H1 (cell line): ENCODE measurements at regions not wholly inside any gene's neighbourhood (a gene's known extent, or its start where the extent isn't known, plus 50 kb on each side); places are given as distances from the start of the nearest gene placed in this dataset.

ENCODE experiments used
- CTCF ChIA-PET: fragments of 300-600 bp; sonication (Branson Sonifier 250); formaldehyde crosslinking; loops from one replicate; lab custom pipeline; 2021; ENCODE audit not compliant: partially characterized antibody; lab: Charles Lee
- POLR2A ChIA-PET: fragments of 300-600 bp; sonication (Branson Sonifier 250); formaldehyde crosslinking; loops from one replicate; lab custom pipeline; 2021; ENCODE audit warnings: inconsistent platforms; ENCODE audit not compliant: partially characterized antibody; lab: Charles Lee
- DNase-seq, 2 experiments: peaks; one replicate each; pipeline versions ENCODE4 v3.0.0 to v3.0.0-alpha.2; 2010 to 2022; ENCODE audit warnings: low spot score in 2 of 2, low read depth in 1 of 2, mixed read lengths in 1 of 2
- FAIRE-seq: peaks from 2 replicates; lab custom pipeline; 2011; peaks lifted over from hg19 to GRCh38; lab: Jason Lieb, UNC
- H2AFZ ChIP-seq: 2 replicates; pipeline ENCODE4 v1.8.1; 2012; ENCODE audit warnings: low read length, inconsistent platforms
- H2AK5ac ChIP-seq: 2 replicates; pipeline ENCODE4 v1.6.1; 2013; ENCODE audit warnings: low read depth, low read length
- H2BK120ac ChIP-seq: replicated peaks from 2 replicates; pipeline ENCODE3; 2013; ENCODE audit warnings: low read depth, low read length, inconsistent platforms
- H2BK12ac ChIP-seq: 2 replicates; pipeline ENCODE4 v1.6.1; 2013; ENCODE audit warnings: low read depth, low read length
- H2BK15ac ChIP-seq: 2 replicates; pipeline ENCODE4 v1.6.1; 2013; ENCODE audit warnings: low read length
- H2BK20ac ChIP-seq: 2 replicates; pipeline ENCODE4 v1.6.1; 2013; ENCODE audit warnings: low read length
- H2BK5ac ChIP-seq: 2 replicates; pipeline ENCODE4 v1.6.1; 2013; ENCODE audit warnings: low read depth, low read length
- H3K14ac ChIP-seq: 2 replicates; pipeline ENCODE4 v1.6.1; 2013; ENCODE audit warnings: inconsistent platforms; ENCODE audit not compliant: insufficient read length
- H3K18ac ChIP-seq: 2 replicates; pipeline ENCODE4 v1.6.1; 2013; ENCODE audit warnings: low read length; ENCODE audit errors: extremely low read depth
- H3K23ac ChIP-seq: 2 replicates; pipeline ENCODE4 v1.6.1; 2013; ENCODE audit warnings: inconsistent platforms; ENCODE audit not compliant: insufficient read length
- H3K23me2 ChIP-seq: 2 replicates; pipeline ENCODE4 v1.6.1; 2013; ENCODE audit warnings: low read depth, low read length
- H3K27ac ChIP-seq: 2 replicates; pipeline ENCODE4 v1.6.1; 2011; ENCODE audit warnings: low read depth, low read length, inconsistent platforms
- H3K27me3 ChIP-seq, 4 experiments: replicated peaks in 1 of 4; 1 replicate in 1 of 4; 2 replicates in 3 of 4; pipeline versions ENCODE4 v1.6.1 to v1.8.1; 2011 to 2013; ENCODE audit warnings: low read length in 3 of 4, mild to moderate bottlenecking in 3 of 4, inconsistent platforms in 2 of 4, mixed read lengths in 2 of 4, moderate library complexity in 1 of 4; ENCODE audit not compliant: control insufficient read depth in 3 of 4, insufficient read depth in 3 of 4; ENCODE audit errors: extremely low read depth in 1 of 4
- H3K36me3 ChIP-seq, 4 experiments: 2 replicates each; pipeline versions ENCODE4 v1.6.1 to v1.8.1; 2011 to 2013; ENCODE audit warnings: mild to moderate bottlenecking in 4 of 4, low read length in 3 of 4, moderate library complexity in 2 of 4, control low read depth in 1 of 4, inconsistent platforms in 1 of 4; ENCODE audit not compliant: insufficient read depth in 4 of 4, control insufficient read depth in 2 of 4
- H3K4ac ChIP-seq: replicated peaks from 2 replicates; pipeline ENCODE3; 2013; ENCODE audit warnings: low read length, low read depth, mixed read lengths, inconsistent platforms; ENCODE audit not compliant: insufficient read length
- H3K4me1 ChIP-seq, 4 experiments: replicated peaks in 1 of 4; 1 replicate in 1 of 4; 2 replicates in 3 of 4; pipeline versions ENCODE4 v1.6.1 to v1.8.1; 2011 to 2013; ENCODE audit warnings: low read length in 3 of 4, inconsistent platforms in 2 of 4, mixed read lengths in 1 of 4; ENCODE audit not compliant: insufficient read depth in 4 of 4, control insufficient read depth in 3 of 4
- H3K4me2 ChIP-seq, 2 experiments: 2 replicates each; pipeline versions ENCODE4 v1.6.1 to v1.8.1; 2011 to 2013; ENCODE audit warnings: low read depth in 2 of 2, low read length in 2 of 2, control low read depth in 1 of 2, inconsistent platforms in 1 of 2, mild to moderate bottlenecking in 1 of 2; ENCODE audit not compliant: insufficient read depth in 1 of 2
- H3K4me3 ChIP-seq, 4 experiments: fragments of 200-600, 300-600 bp in 1 of 4; sonication (generic), shearing (Covaris generic), sonication (Bioruptor Twin) in 1 of 4; 2 replicates each; pipeline versions ENCODE4 v1.5.1 to v1.8.1; 2011 to 2016; ENCODE audit warnings: low read length in 4 of 4, low read depth in 3 of 4, control low read depth in 2 of 4, inconsistent platforms in 2 of 4, mild to moderate bottlenecking in 2 of 4, mixed read lengths in 1 of 4, moderate library complexity in 1 of 4; ENCODE audit not compliant: insufficient read depth in 2 of 4; ENCODE audit errors: extremely low read depth in 1 of 4
- H3K56ac ChIP-seq: replicated peaks from 2 replicates; pipeline ENCODE3; 2013; ENCODE audit warnings: low read depth, mild to moderate bottlenecking, mixed read lengths, low read length, inconsistent platforms; ENCODE audit not compliant: insufficient read length
- H3K79me1 ChIP-seq: 2 replicates; pipeline ENCODE4 v1.6.1; 2013; ENCODE audit warnings: low read depth, low read length, control low read depth
- H3K79me2 ChIP-seq, 2 experiments: 2 replicates each; pipeline versions ENCODE4 v1.6.1 to v1.8.1; 2012 to 2013; ENCODE audit warnings: low read length in 2 of 2, mild to moderate bottlenecking in 2 of 2, inconsistent platforms in 1 of 2; ENCODE audit not compliant: insufficient read depth in 2 of 2, control insufficient read depth in 1 of 2
- H3K9ac ChIP-seq, 4 experiments: replicated peaks in 1 of 4; 1 replicate in 1 of 4; 2 replicates in 3 of 4; pipeline versions ENCODE4 v1.6.1 to v1.8.1; 2011 to 2013; ENCODE audit warnings: low read depth in 3 of 4, low read length in 3 of 4, control low read depth in 2 of 4, mild to moderate bottlenecking in 2 of 4, moderate library complexity in 2 of 4, inconsistent platforms in 1 of 4; ENCODE audit errors: extremely low read depth in 1 of 4
- H3K9me3 ChIP-seq, 2 experiments: 2 replicates each; pipeline versions ENCODE4 v1.6.1 to v1.8.1; 2012 to 2013; ENCODE audit warnings: mild to moderate bottlenecking in 2 of 2, moderate library complexity in 2 of 2, control low read depth in 1 of 2, inconsistent platforms in 1 of 2, low read depth in 1 of 2, low read length in 1 of 2, mixed read lengths in 1 of 2; ENCODE audit not compliant: insufficient read depth in 2 of 2
- H4K20me1 ChIP-seq, 2 experiments: replicated peaks in 1 of 2; 2 replicates each; pipeline versions ENCODE3 to v1.8.1; 2011 to 2013; ENCODE audit warnings: inconsistent platforms in 2 of 2, low read length in 2 of 2, mild to moderate bottlenecking in 1 of 2; ENCODE audit not compliant: insufficient read depth in 2 of 2, control insufficient read depth in 1 of 2
- H4K5ac ChIP-seq: 2 replicates; pipeline ENCODE4 v1.6.1; 2013; ENCODE audit warnings: low read length, low read depth, mixed read lengths, inconsistent platforms; ENCODE audit not compliant: insufficient read length
- H4K8ac ChIP-seq: 2 replicates; pipeline ENCODE4 v1.8.0; 2013; ENCODE audit warnings: mild to moderate bottlenecking, moderate library complexity, low read length, inconsistent platforms; ENCODE audit not compliant: insufficient read depth; ENCODE audit errors: extremely low read depth
- H4K91ac ChIP-seq: replicated peaks from 2 replicates; pipeline ENCODE3; 2013; ENCODE audit warnings: low read length, mixed read lengths, inconsistent platforms; ENCODE audit not compliant: insufficient read length
- JUN ChIP-seq: IDR thresholded peaks from 2 replicates; pipeline ENCODE4 v1.6.1; 2011; ENCODE audit warnings: low read depth, mild to moderate bottlenecking, improper control_type of control experiment, low read length
- KDM4A ChIP-seq: IDR thresholded peaks from one replicate; pipeline ENCODE4 v1.7.1; 2012; ENCODE audit warnings: low read depth, mild to moderate bottlenecking, moderate library complexity, low read length, inconsistent platforms; ENCODE audit not compliant: severe bottlenecking
- WGBS, 2 experiments: shearing (Covaris generic) in 1 of 2; methylation state at CpG; one replicate each; pipeline versions ENCODE4 v1.1.6 to v1.1.7; 2013 to 2015; ENCODE audit warnings: low lambda C conversion rate in 2 of 2, mixed read lengths in 2 of 2, inconsistent platforms in 1 of 2, low coverage in 1 of 2, missing lambda C conversion rate in 1 of 2; ENCODE audit not compliant: insufficient replicate concordance in 2 of 2, insufficient coverage in 1 of 2, insufficient read length in 1 of 2; ENCODE audit errors: extremely low coverage in 1 of 2, missing lambda C conversion rate in 1 of 2; 5-methylcytosine and 5-hydroxymethylcytosine counted together

- Histone ChIP-seq H2BK12ac (no peak overlapping the region), H3K4me3 (no peak overlapping the region), H2AK5ac (no peak overlapping the region), H3K9me3 (0 out of 4 replicates have a peak, but pooled peaks cover 0 to 4% of the 10 kb centered on the region in 2 experiments), H3K27me3 (peaks cover 0 to 1% (median 0%) of the 10 kb centered on the region in 4 experiments; a peak in 1 of 7 replicates), H3K23me2 (no peaks in the 10 kb centered on the region), H3K4ac (no peak overlapping the region), H4K8ac (no peak overlapping the region), H4K20me1 (no peaks in the 10 kb centered on the region), H3K18ac (no peak overlapping the region), H2BK15ac (no peak overlapping the region), H3K4me1 (no peaks in the 10 kb centered on the region), H3K79me2 (no peaks in the 10 kb centered on the region), H4K91ac (no peak overlapping the region), H3K36me3 (no peaks in the 10 kb centered on the region), H3K14ac (no peak overlapping the region), H2BK20ac (no peak overlapping the region), H3K9ac (no peak overlapping the region), H2BK120ac (no peak overlapping the region), H2BK5ac (no peak overlapping the region), H3K23ac (no peak overlapping the region), H3K56ac (no peak overlapping the region), H3K27ac (no peak overlapping the region), H2AFZ (no peak overlapping the region), H3K79me1 (no peaks in the 10 kb centered on the region), H3K4me2 (no peak overlapping the region), H4K5ac (no peak overlapping the region)
- POLR2A ChIA-PET: no interaction called here
- CTCF ChIA-PET: no interaction called here
- 100% methylated on average over 1 of the region's 1 CpG; no CpG with 5 or more reads in 1 of the 2 experiments for WGBS, 2 experiments
- DNase-seq (no peak), FAIRE-seq (no peak)
- TF ChIP-seq KDM4A: no peak
- no peak for TF ChIP-seq JUN
Measured at GRCh38 chr1:102693345-102693744, 415.0 kb downstream of the COL11A1 start.
